ENCODE measurements at regions not wholly inside any gene's neighbourhood (a gene's known extent, or its start where the extent isn't known, plus 50 kb on each side); places are given as distances from the start of the nearest gene placed in this dataset.

GRCh38 chr5:107184871-107185270 is 485.9 kb downstream of the EFNA5 start:
- intact Hi-C loops (cut with micrococcal nuclease; ENCODE audit: unreplicated experiment): no loop called here
- Histone ChIP-seq H3K27ac (ENCODE audit: low read depth, low read length, poor library complexity, severe bottlenecking) (no peak overlapping the region), H4K20me1 (ENCODE audit: insufficient read depth, low read length) (no peaks in the 10 kb centered on the region), H3K79me2 (ENCODE audit: insufficient read depth, low read depth, low read length) (no peaks in the 10 kb centered on the region), H3K36me3 (ENCODE audit: insufficient read depth, low read length) (no peaks in the 10 kb centered on the region), H3K4me2 (ENCODE audit: low read length) (no peak overlapping the region), H3K9me3 (ENCODE audit: low read length) (0 out of 2 replicates have a peak, but pooled peaks cover 7% of the 10 kb centered on the region), H2AFZ (ENCODE audit: low read length) (no peak overlapping the region), H3K4me3 (ENCODE audit: low read depth, low read length, poor library complexity, severe bottlenecking) (no peak overlapping the region), H3K9me2 (ENCODE audit: insufficient read depth, low read length) (no peaks in the 10 kb centered on the region), H3K4me1 (ENCODE audit: insufficient read depth, low read length, poor library complexity, severe bottlenecking) (no peaks in the 10 kb centered on the region)
- no peak for TF ChIP-seq CTCF (conservative IDR thresholded peaks at IDR 0.05; ENCODE audit: low read length)
- TF ChIP-seq EZH2phosphoT487 (IDR thresholded peaks at IDR 0.05; ENCODE audit: borderline replicate concordance, low read depth, low read length): no peak
- CTCF ChIA-PET (ENCODE audit: unreplicated experiment): no interaction called here
- DNase-seq (ENCODE audit: low spot score): no peak
- no TSS peak for BruUV-seq (replicated peaks)
- POLR2A ChIA-PET: interaction anchor here (1.5 kb wide), 1 partner anchor 22 kb away, joined by 3 read pairs; no protein-coding TSS in a partner anchor

GRCh38 chr5:107184066-107184465 is 486.7 kb downstream of the EFNA5 start:
- ChIA-PET POLR2A (interaction anchor here (0.7 to 1.5 kb wide), 6 partner anchors 14 to 370 kb away, joined by 3 to 4 read pairs (median 3); no protein-coding TSS in a partner anchor), CTCF (ENCODE audit: unreplicated experiment) (no interaction called here)
- BruUV-seq (replicated peaks): no TSS peak
- Histone ChIP-seq H2AFZ (ENCODE audit: low read length) (no peak overlapping the region), H3K4me3 (ENCODE audit: low read depth, low read length, poor library complexity, severe bottlenecking) (no peak overlapping the region), H3K79me2 (ENCODE audit: insufficient read depth, low read depth, low read length) (no peaks in the 10 kb centered on the region), H3K4me2 (ENCODE audit: low read length) (no peak overlapping the region), H3K9me3 (ENCODE audit: low read length) (0 out of 2 replicates have a peak, but pooled peaks cover 7% of the 10 kb centered on the region), H3K27ac (ENCODE audit: low read depth, low read length, poor library complexity, severe bottlenecking) (no peak overlapping the region), H3K9me2 (ENCODE audit: insufficient read depth, low read length) (no peaks in the 10 kb centered on the region), H3K4me1 (ENCODE audit: insufficient read depth, low read length, poor library complexity, severe bottlenecking) (no peaks in the 10 kb centered on the region), H3K36me3 (ENCODE audit: insufficient read depth, low read length) (no peaks in the 10 kb centered on the region), H4K20me1 (ENCODE audit: insufficient read depth, low read length) (no peaks in the 10 kb centered on the region)
- intact Hi-C loops (cut with micrococcal nuclease; ENCODE audit: unreplicated experiment): no loop called here
- no peak for DNase-seq (ENCODE audit: low spot score)
- TF ChIP-seq EZH2phosphoT487 (IDR thresholded peaks at IDR 0.05; ENCODE audit: borderline replicate concordance, low read depth, low read length) (no peak), CTCF (conservative IDR thresholded peaks at IDR 0.05; ENCODE audit: low read length) (no peak)

GRCh38 chr5:107170620-107171019 is 500.1 kb downstream of the EFNA5 start:
- no peak for TF ChIP-seq CTCF (conservative IDR thresholded peaks at IDR 0.05; ENCODE audit: low read length)
- no peak for TF ChIP-seq EZH2phosphoT487 (IDR thresholded peaks at IDR 0.05; ENCODE audit: borderline replicate concordance, low read depth, low read length)
- no peaks in the 10 kb centered on the region for H4K20me1 ChIP-seq (ENCODE audit: insufficient read depth, low read length)
- H3K4me2 ChIP-seq (ENCODE audit: low read length): no peak overlapping the region
- CTCF ChIA-PET (ENCODE audit: unreplicated experiment): no interaction called here
- H3K4me3 ChIP-seq (ENCODE audit: low read depth, low read length, poor library complexity, severe bottlenecking): no peak overlapping the region
- H3K4me1 ChIP-seq (ENCODE audit: insufficient read depth, low read length, poor library complexity, severe bottlenecking): no peaks in the 10 kb centered on the region
- BruUV-seq (replicated peaks): no TSS peak
- no peak for DNase-seq (ENCODE audit: low spot score)
- H3K9me3 ChIP-seq (ENCODE audit: low read length): peaks cover 31% of the 10 kb centered on the region; the same call in 1 of the 2 replicates
- no peak overlapping the region for H2AFZ ChIP-seq (ENCODE audit: low read length)
- no peaks in the 10 kb centered on the region; the same call in 1 of the 2 replicates for H3K36me3 ChIP-seq (ENCODE audit: insufficient read depth, low read length)
- H3K79me2 ChIP-seq (ENCODE audit: insufficient read depth, low read depth, low read length): no peaks in the 10 kb centered on the region
- POLR2A ChIA-PET: interaction anchor here (0.7 to 1.5 kb wide), 5 partner anchors 12 to 73 kb away, joined by 3 to 4 read pairs (median 3); no protein-coding TSS in a partner anchor
- intact Hi-C loops (cut with micrococcal nuclease; ENCODE audit: unreplicated experiment): no loop called here
- H3K9me2 ChIP-seq (ENCODE audit: insufficient read depth, low read length): no peaks in the 10 kb centered on the region
- no peak overlapping the region for H3K27ac ChIP-seq (ENCODE audit: low read depth, low read length, poor library complexity, severe bottlenecking)
